NCI-H2196 (cell line): ENCODE measurements at regions not wholly inside any gene's neighbourhood (a gene's known extent, or its start where the extent isn't known, plus 50 kb on each side); places are given as distances from the start of the nearest gene placed in this dataset.

Experiments used
- DNase-seq: peaks from one replicate; lab custom pipeline; 2025; ENCODE audit not compliant: unreplicated experiment; lab: John Stamatoyannopoulos, UW

GRCh38 chr4:35897808-35898207 is 346.5 kb downstream of the ARAP2 start:
- no peak for DNase-seq

GRCh38 chr4:35900286-35901243 is 343.7 kb downstream of the ARAP2 start:
- no peak for DNase-seq

GRCh38 chr4:35912174-35912573 is 332.1 kb downstream of the ARAP2 start:
- DNase-seq: no peak

GRCh38 chr4:35918491-35918977 is 325.8 kb downstream of the ARAP2 start:
- DNase-seq: no peak

- no peak for DNase-seq
Measured at GRCh38 chr4:35925806-35926205, 318.5 kb downstream of the ARAP2 start.

- DNase-seq: no peak
Measured at GRCh38 chr4:35926788-35927187, 317.5 kb downstream of the ARAP2 start.

GRCh38 chr4:35933901-35934300 is 310.4 kb downstream of the ARAP2 start:
- no peak for DNase-seq

GRCh38 chr4:35934320-35934981 is 309.9 kb downstream of the ARAP2 start:
- peak; percentile 13 for DNase-seq

- no peak for DNase-seq
Measured at GRCh38 chr4:35938936-35939335, 305.4 kb downstream of the ARAP2 start.

GRCh38 chr4:35939751-35940150 is 304.6 kb downstream of the ARAP2 start:
- DNase-seq: no peak

GRCh38 chr4:35942092-35942491 is 302.2 kb downstream of the ARAP2 start:
- DNase-seq: no peak

GRCh38 chr4:35943606-35944005 is 300.7 kb downstream of the ARAP2 start:
- no peak for DNase-seq

GRCh38 chr4:35948171-35948570 is 296.1 kb downstream of the ARAP2 start:
- no peak for DNase-seq

GRCh38 chr4:35950442-35950841 is 293.9 kb downstream of the ARAP2 start:
- no peak for DNase-seq

GRCh38 chr4:35952751-35953150 is 291.6 kb downstream of the ARAP2 start:
- no peak for DNase-seq

- DNase-seq: no peak
Measured at GRCh38 chr4:35963383-35963782, 280.9 kb downstream of the ARAP2 start.

GRCh38 chr4:35963974-35964515 is 280.3 kb downstream of the ARAP2 start:
- no peak for DNase-seq

GRCh38 chr4:35965300-35965699 is 279.0 kb downstream of the ARAP2 start:
- no peak for DNase-seq

GRCh38 chr4:35966566-35966965 is 277.7 kb downstream of the ARAP2 start:
- DNase-seq: no peak

- no peak for DNase-seq
Measured at GRCh38 chr4:35970366-35970960, 273.9 kb downstream of the ARAP2 start.

- no peak for DNase-seq
Measured at GRCh38 chr4:35972814-35973213, 271.5 kb downstream of the ARAP2 start.
